ENCODE measurements at regions not wholly inside any gene's neighbourhood (a gene's known extent, or its start where the extent isn't known, plus 50 kb on each side); places are given as distances from the start of the nearest gene placed in this dataset.

- H4K5ac ChIP-seq (ENCODE audit: low read depth, low read length): no peak overlapping the region
- POLR2A ChIA-PET (ENCODE audit: unreplicated experiment): no interaction called here
- no CpG with 5 or more reads among the region's 1 CpG for WGBS, 2 experiments (ENCODE audit: extremely low coverage in 2 of 2, insufficient read length in 1 of 2)
- no peak overlapping the region for H2BK5ac ChIP-seq (ENCODE audit: low read depth, low read length, poor library complexity, severe bottlenecking)
- no peaks in the 10 kb centered on the region for H3K4me1 ChIP-seq (ENCODE audit: control insufficient read depth, insufficient read depth, low read length)
- H3K36me3 ChIP-seq (ENCODE audit: control insufficient read depth, insufficient read depth, low read length): no peaks in the 10 kb centered on the region
- no peak overlapping the region for H4K8ac ChIP-seq (ENCODE audit: low read depth in 2 of 2, low read length in 2 of 2)
- no peaks in the 10 kb centered on the region for H4K20me1 ChIP-seq (ENCODE audit: insufficient read depth, low read length)
- TF ChIP-seq NFE2L2 (IDR thresholded peaks at IDR 0.05; ENCODE audit: low read depth, low read length) (peak; percentile 72), MAFK (IDR thresholded peaks at IDR 0.05; ENCODE audit: low read depth, low read length) (no peak)
- no peak overlapping the region for H3K27ac ChIP-seq (ENCODE audit: insufficient read depth, low read length)
- H3K4me2 ChIP-seq (ENCODE audit: low read depth, low read length): no peak overlapping the region
- H2AK5ac ChIP-seq (ENCODE audit: low read depth, low read length): no peak overlapping the region
- H3K9me1 ChIP-seq (ENCODE audit: insufficient read depth, low read length): no peaks in the 10 kb centered on the region
- DNase-seq (no peak), ATAC-seq (ENCODE audit: low read depth) (no peak)
- no peak overlapping the region for H2AK9ac ChIP-seq (replicated peaks; ENCODE audit: low read depth, low read length, poor library complexity)
- H3K56ac ChIP-seq (ENCODE audit: extremely low read depth, insufficient read depth, low read length): no peak overlapping the region
- H3K9ac ChIP-seq (ENCODE audit: low read depth, low read length): no peak overlapping the region
- H3K9me3 ChIP-seq (ENCODE audit: control insufficient read depth, insufficient read depth, low read length): no peaks in the 10 kb centered on the region
- no peak overlapping the region for H3K4ac ChIP-seq (ENCODE audit: low read depth, low read length)
- no peak overlapping the region for H3K4me3 ChIP-seq (ENCODE audit: insufficient read depth, low read depth, low read length)
- no peak overlapping the region for H3K23ac ChIP-seq (ENCODE audit: low read depth, low read length)
- in situ Hi-C loops (cut with MboI; ENCODE audit: low sequenced_read_pairs): no loop called here
- no peak overlapping the region for H2BK15ac ChIP-seq (ENCODE audit: low read depth, low read length)
- intact Hi-C loops (cut with micrococcal nuclease): loop anchor here (10.0 kb wide), 1 partner anchor 434 kb away; no protein-coding TSS in a partner anchor
- no peaks in the 10 kb centered on the region for H3K79me1 ChIP-seq (ENCODE audit: low read depth in 1 of 2, low read length in 2 of 2)
- no peak overlapping the region for H3K14ac ChIP-seq (replicated peaks; ENCODE audit: low read depth, low read length)
- no peak overlapping the region for H2BK120ac ChIP-seq (ENCODE audit: low read depth, low read length)
- no peak overlapping the region for H3K18ac ChIP-seq (ENCODE audit: low read depth, low read length)
- no peak overlapping the region for H2BK20ac ChIP-seq (ENCODE audit: low read depth, low read length)
- H2AFZ ChIP-seq (replicated peaks; ENCODE audit: low read length, poor library complexity): no peak overlapping the region
- CTCF ChIA-PET: no interaction called here
- no peak overlapping the region for H4K91ac ChIP-seq (ENCODE audit: insufficient read depth, low read depth, low read length)
- BruUV-seq (replicated peaks): no TSS peak
- H3K27me3 ChIP-seq (ENCODE audit: control insufficient read depth, insufficient read depth, low read length): no peaks in the 10 kb centered on the region
- dilution Hi-C loops (cut with HindIII; ENCODE audit: low sequenced_read_pairs, unreplicated experiment): no loop called here
Observed at GRCh38 chr13:84239032-84239431, 356.8 kb upstream of the SLITRK1 start.

Measured in IMR-90 (cell line).